A673 (cell line): ENCODE measurements at regions not wholly inside any gene's neighbourhood (a gene's known extent, or its start where the extent isn't known, plus 50 kb on each side); places are given as distances from the start of the nearest gene placed in this dataset.

Experiments used
- CTCF ChIP-seq: fragments of 300-800, 200-600 bp; sonication (generic); conservative IDR thresholded peaks from 2 replicates; pipeline ENCODE4 v1.5.1; 2017; ENCODE audit warnings: low read depth, mild to moderate bottlenecking, antibody characterized with exemption, low read length, moderate library complexity, mixed read lengths
- EZH2 ChIP-seq: fragments of 200-600 bp; sonication (generic); IDR thresholded peaks from 2 replicates; pipeline ENCODE4 v1.6.1; 2017; ENCODE audit warnings: borderline replicate concordance, low read depth, mild to moderate bottlenecking, mixed read lengths, antibody characterized with exemption, low read length; ENCODE audit not compliant: poor library complexity, severe bottlenecking

DNA sequence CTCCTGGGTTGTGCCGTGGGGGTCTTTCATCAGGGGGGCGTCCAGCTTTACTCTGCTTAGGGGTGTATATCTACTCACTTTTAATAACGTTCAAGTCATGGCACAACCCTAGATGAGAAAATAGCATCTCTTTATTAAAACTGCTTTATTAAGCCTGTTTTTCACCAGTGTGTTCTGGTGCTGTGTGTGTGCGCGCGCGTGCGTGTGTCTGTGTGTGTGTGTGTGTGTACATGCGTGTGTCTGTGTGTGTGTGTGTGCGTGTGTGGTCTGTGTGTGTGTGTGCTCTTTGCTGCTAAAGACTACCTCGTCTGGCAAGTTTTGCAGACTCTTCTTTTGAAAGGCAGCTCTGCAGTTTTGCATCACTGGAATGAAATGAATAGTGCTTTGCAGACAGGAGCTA lies 390.9 kb upstream of the MKI67 start:
- TF ChIP-seq EZH2 = no peak
- no peak for TF ChIP-seq CTCF
